H1 (cell line): ENCODE measurements at regions not wholly inside any gene's neighbourhood (a gene's known extent, or its start where the extent isn't known, plus 50 kb on each side); places are given as distances from the start of the nearest gene placed in this dataset.

Experiments used
- CTCF ChIA-PET: fragments of 300-600 bp; sonication (Branson Sonifier 250); formaldehyde crosslinking; loops from one replicate; lab custom pipeline; 2021; ENCODE audit not compliant: partially characterized antibody; lab: Charles Lee
- POLR2A ChIA-PET: fragments of 300-600 bp; sonication (Branson Sonifier 250); formaldehyde crosslinking; loops from one replicate; lab custom pipeline; 2021; ENCODE audit warnings: inconsistent platforms; ENCODE audit not compliant: partially characterized antibody; lab: Charles Lee
- DNase-seq, 2 experiments: peaks; one replicate each; pipeline versions ENCODE4 v3.0.0 to v3.0.0-alpha.2; 2010 to 2022; ENCODE audit warnings: low spot score in 2 of 2, low read depth in 1 of 2, mixed read lengths in 1 of 2
- FAIRE-seq: peaks from 2 replicates; lab custom pipeline; 2011; peaks lifted over from hg19 to GRCh38; lab: Jason Lieb, UNC
- H2AFZ ChIP-seq: 2 replicates; pipeline ENCODE4 v1.8.1; 2012; ENCODE audit warnings: low read length, inconsistent platforms
- H2AK5ac ChIP-seq: 2 replicates; pipeline ENCODE4 v1.6.1; 2013; ENCODE audit warnings: low read depth, low read length
- H2BK120ac ChIP-seq: replicated peaks from 2 replicates; pipeline ENCODE3; 2013; ENCODE audit warnings: low read depth, low read length, inconsistent platforms
- H2BK12ac ChIP-seq: 2 replicates; pipeline ENCODE4 v1.6.1; 2013; ENCODE audit warnings: low read depth, low read length
- H2BK15ac ChIP-seq: 2 replicates; pipeline ENCODE4 v1.6.1; 2013; ENCODE audit warnings: low read length
- H2BK20ac ChIP-seq: 2 replicates; pipeline ENCODE4 v1.6.1; 2013; ENCODE audit warnings: low read length
- H2BK5ac ChIP-seq: 2 replicates; pipeline ENCODE4 v1.6.1; 2013; ENCODE audit warnings: low read depth, low read length
- H3K14ac ChIP-seq: 2 replicates; pipeline ENCODE4 v1.6.1; 2013; ENCODE audit warnings: inconsistent platforms; ENCODE audit not compliant: insufficient read length
- H3K18ac ChIP-seq: 2 replicates; pipeline ENCODE4 v1.6.1; 2013; ENCODE audit warnings: low read length; ENCODE audit errors: extremely low read depth
- H3K23ac ChIP-seq: 2 replicates; pipeline ENCODE4 v1.6.1; 2013; ENCODE audit warnings: inconsistent platforms; ENCODE audit not compliant: insufficient read length
- H3K23me2 ChIP-seq: 2 replicates; pipeline ENCODE4 v1.6.1; 2013; ENCODE audit warnings: low read depth, low read length
- H3K27ac ChIP-seq: 2 replicates; pipeline ENCODE4 v1.6.1; 2011; ENCODE audit warnings: low read depth, low read length, inconsistent platforms
- H3K27me3 ChIP-seq, 4 experiments: replicated peaks in 1 of 4; 1 replicate in 1 of 4; 2 replicates in 3 of 4; pipeline versions ENCODE4 v1.6.1 to v1.8.1; 2011 to 2013; ENCODE audit warnings: low read length in 3 of 4, mild to moderate bottlenecking in 3 of 4, inconsistent platforms in 2 of 4, mixed read lengths in 2 of 4, moderate library complexity in 1 of 4; ENCODE audit not compliant: control insufficient read depth in 3 of 4, insufficient read depth in 3 of 4; ENCODE audit errors: extremely low read depth in 1 of 4
- H3K36me3 ChIP-seq, 4 experiments: 2 replicates each; pipeline versions ENCODE4 v1.6.1 to v1.8.1; 2011 to 2013; ENCODE audit warnings: mild to moderate bottlenecking in 4 of 4, low read length in 3 of 4, moderate library complexity in 2 of 4, control low read depth in 1 of 4, inconsistent platforms in 1 of 4; ENCODE audit not compliant: insufficient read depth in 4 of 4, control insufficient read depth in 2 of 4
- H3K4ac ChIP-seq: replicated peaks from 2 replicates; pipeline ENCODE3; 2013; ENCODE audit warnings: low read length, low read depth, mixed read lengths, inconsistent platforms; ENCODE audit not compliant: insufficient read length
- H3K4me1 ChIP-seq, 4 experiments: replicated peaks in 1 of 4; 1 replicate in 1 of 4; 2 replicates in 3 of 4; pipeline versions ENCODE4 v1.6.1 to v1.8.1; 2011 to 2013; ENCODE audit warnings: low read length in 3 of 4, inconsistent platforms in 2 of 4, mixed read lengths in 1 of 4; ENCODE audit not compliant: insufficient read depth in 4 of 4, control insufficient read depth in 3 of 4
- H3K4me2 ChIP-seq, 2 experiments: 2 replicates each; pipeline versions ENCODE4 v1.6.1 to v1.8.1; 2011 to 2013; ENCODE audit warnings: low read depth in 2 of 2, low read length in 2 of 2, control low read depth in 1 of 2, inconsistent platforms in 1 of 2, mild to moderate bottlenecking in 1 of 2; ENCODE audit not compliant: insufficient read depth in 1 of 2
- H3K4me3 ChIP-seq, 4 experiments: fragments of 200-600, 300-600 bp in 1 of 4; sonication (generic), shearing (Covaris generic), sonication (Bioruptor Twin) in 1 of 4; 2 replicates each; pipeline versions ENCODE4 v1.5.1 to v1.8.1; 2011 to 2016; ENCODE audit warnings: low read length in 4 of 4, low read depth in 3 of 4, control low read depth in 2 of 4, inconsistent platforms in 2 of 4, mild to moderate bottlenecking in 2 of 4, mixed read lengths in 1 of 4, moderate library complexity in 1 of 4; ENCODE audit not compliant: insufficient read depth in 2 of 4; ENCODE audit errors: extremely low read depth in 1 of 4
- H3K56ac ChIP-seq: replicated peaks from 2 replicates; pipeline ENCODE3; 2013; ENCODE audit warnings: low read depth, mild to moderate bottlenecking, mixed read lengths, low read length, inconsistent platforms; ENCODE audit not compliant: insufficient read length
- H3K79me1 ChIP-seq: 2 replicates; pipeline ENCODE4 v1.6.1; 2013; ENCODE audit warnings: low read depth, low read length, control low read depth
- H3K79me2 ChIP-seq, 2 experiments: 2 replicates each; pipeline versions ENCODE4 v1.6.1 to v1.8.1; 2012 to 2013; ENCODE audit warnings: low read length in 2 of 2, mild to moderate bottlenecking in 2 of 2, inconsistent platforms in 1 of 2; ENCODE audit not compliant: insufficient read depth in 2 of 2, control insufficient read depth in 1 of 2
- H3K9ac ChIP-seq, 4 experiments: replicated peaks in 1 of 4; 1 replicate in 1 of 4; 2 replicates in 3 of 4; pipeline versions ENCODE4 v1.6.1 to v1.8.1; 2011 to 2013; ENCODE audit warnings: low read depth in 3 of 4, low read length in 3 of 4, control low read depth in 2 of 4, mild to moderate bottlenecking in 2 of 4, moderate library complexity in 2 of 4, inconsistent platforms in 1 of 4; ENCODE audit errors: extremely low read depth in 1 of 4
- H3K9me3 ChIP-seq, 2 experiments: 2 replicates each; pipeline versions ENCODE4 v1.6.1 to v1.8.1; 2012 to 2013; ENCODE audit warnings: mild to moderate bottlenecking in 2 of 2, moderate library complexity in 2 of 2, control low read depth in 1 of 2, inconsistent platforms in 1 of 2, low read depth in 1 of 2, low read length in 1 of 2, mixed read lengths in 1 of 2; ENCODE audit not compliant: insufficient read depth in 2 of 2
- H4K20me1 ChIP-seq, 2 experiments: replicated peaks in 1 of 2; 2 replicates each; pipeline versions ENCODE3 to v1.8.1; 2011 to 2013; ENCODE audit warnings: inconsistent platforms in 2 of 2, low read length in 2 of 2, mild to moderate bottlenecking in 1 of 2; ENCODE audit not compliant: insufficient read depth in 2 of 2, control insufficient read depth in 1 of 2
- H4K5ac ChIP-seq: 2 replicates; pipeline ENCODE4 v1.6.1; 2013; ENCODE audit warnings: low read length, low read depth, mixed read lengths, inconsistent platforms; ENCODE audit not compliant: insufficient read length
- H4K8ac ChIP-seq: 2 replicates; pipeline ENCODE4 v1.8.0; 2013; ENCODE audit warnings: mild to moderate bottlenecking, moderate library complexity, low read length, inconsistent platforms; ENCODE audit not compliant: insufficient read depth; ENCODE audit errors: extremely low read depth
- H4K91ac ChIP-seq: replicated peaks from 2 replicates; pipeline ENCODE3; 2013; ENCODE audit warnings: low read length, mixed read lengths, inconsistent platforms; ENCODE audit not compliant: insufficient read length
- ATF2 ChIP-seq: IDR thresholded peaks from 2 replicates; pipeline ENCODE4 v1.6.1; 2012; ENCODE audit warnings: low read length, inconsistent platforms
- CBX5 ChIP-seq: fragments of 300-800, 300-1000 bp; sonication (generic); IDR thresholded peaks from 2 replicates; pipeline ENCODE4 v1.7.1; 2016; ENCODE audit warnings: antibody characterized with exemption, low read length, low read depth
- CHD2 ChIP-seq: IDR thresholded peaks from 2 replicates; pipeline ENCODE4 v1.6.1; 2012; ENCODE audit warnings: low read length, improper control_type of control experiment
- HDAC6 ChIP-seq: IDR thresholded peaks from one replicate; pipeline ENCODE4 v1.7.1; 2012; ENCODE audit warnings: low read depth, mild to moderate bottlenecking, inconsistent platforms, low read length, moderate library complexity
- KDM4A ChIP-seq: IDR thresholded peaks from one replicate; pipeline ENCODE4 v1.7.1; 2012; ENCODE audit warnings: low read depth, mild to moderate bottlenecking, moderate library complexity, low read length, inconsistent platforms; ENCODE audit not compliant: severe bottlenecking
- PHF8 ChIP-seq: fragments of 200-600 bp; sonication (generic); conservative IDR thresholded peaks from 2 replicates; pipeline ENCODE4 v1.7.1; 2012; ENCODE audit warnings: low read depth, mild to moderate bottlenecking, inconsistent platforms, low read length, moderate library complexity
- POLR2A ChIP-seq, 2 experiments: IDR thresholded peaks; 1 replicate in 1 of 2; 2 replicates in 1 of 2; pipeline ENCODE4 v1.6.1; 2011; ENCODE audit warnings: low read depth in 2 of 2, low read length in 2 of 2, mild to moderate bottlenecking in 2 of 2; ENCODE audit errors: control extremely low read depth in 1 of 2
- POLR2AphosphoS5 ChIP-seq: IDR thresholded peaks from 2 replicates; pipeline ENCODE4 v1.6.1; 2011; ENCODE audit warnings: low read depth, low read length
- RFX5 ChIP-seq: IDR thresholded peaks from 2 replicates; pipeline ENCODE4 v1.6.1; 2011; ENCODE audit warnings: low read depth, low read length, improper control_type of control experiment, borderline replicate concordance
- RNF2 ChIP-seq: fragments of 200-900, 300-1000 bp; sonication (generic); IDR thresholded peaks from 2 replicates; pipeline ENCODE4 v1.7.1; 2016; ENCODE audit warnings: borderline replicate concordance, low read depth, mild to moderate bottlenecking, antibody characterized with exemption, low read length; ENCODE audit not compliant: poor library complexity, severe bottlenecking; ENCODE audit errors: missing control alignments
- SIN3A ChIP-seq, 2 experiments: IDR thresholded peaks in 1 of 2; conservative IDR thresholded peaks in 1 of 2; 2 replicates each; pipeline ENCODE4 v1.6.1; 2011 to 2012; ENCODE audit warnings: low read length in 2 of 2, improper control_type of control experiment in 1 of 2, low read depth in 1 of 2, mild to moderate bottlenecking in 1 of 2
- WGBS, 2 experiments: shearing (Covaris generic) in 1 of 2; methylation state at CpG; one replicate each; pipeline versions ENCODE4 v1.1.6 to v1.1.7; 2013 to 2015; ENCODE audit warnings: low lambda C conversion rate in 2 of 2, mixed read lengths in 2 of 2, inconsistent platforms in 1 of 2, low coverage in 1 of 2, missing lambda C conversion rate in 1 of 2; ENCODE audit not compliant: insufficient replicate concordance in 2 of 2, insufficient coverage in 1 of 2, insufficient read length in 1 of 2; ENCODE audit errors: extremely low coverage in 1 of 2, missing lambda C conversion rate in 1 of 2; 5-methylcytosine and 5-hydroxymethylcytosine counted together
- TF ChIP-seq, protein P1 (sequence below): IDR thresholded peaks from 2 replicates; pipeline ENCODE4 v1.6.1; 2012; ENCODE audit warnings: inconsistent platforms

- Histone ChIP-seq H4K5ac (no peak overlapping the region), H3K27me3 (peaks cover 0 to 1% (median 0%) of the 10 kb centered on the region in 4 experiments; a peak in 1 of 7 replicates), H4K8ac (no peak overlapping the region), H3K4me1 (no peaks in the 10 kb centered on the region), H2BK15ac (no peak overlapping the region), H3K4ac (no peak overlapping the region), H2BK120ac (no peak overlapping the region), H3K23me2 (no peaks in the 10 kb centered on the region), H3K4me3 (no peak overlapping the region), H3K14ac (no peak overlapping the region), H3K9me3 (no peaks in the 10 kb centered on the region), H2BK5ac (no peak overlapping the region), H3K18ac (no peak overlapping the region), H2BK12ac (no peak overlapping the region), H3K23ac (no peak overlapping the region), H3K36me3 (no peaks in the 10 kb centered on the region), H2BK20ac (no peak overlapping the region), H3K79me2 (no peaks in the 10 kb centered on the region), H4K20me1 (no peaks in the 10 kb centered on the region), H3K9ac (no peak overlapping the region), H3K79me1 (no peaks in the 10 kb centered on the region), H3K56ac (no peak overlapping the region), H3K4me2 (no peak overlapping the region), H2AK5ac (no peak overlapping the region), H3K27ac (no peak overlapping the region), H4K91ac (no peak overlapping the region), H2AFZ (0 out of 2 replicates have a peak overlapping the region, but pooled peaks have one; percentile 42)
- FAIRE-seq: no peak
- no peak for DNase-seq
- 91% methylated on average over 2 of the region's 2 CpGs; no CpG with 5 or more reads in 1 of the 2 experiments for WGBS, 2 experiments
- CTCF ChIA-PET: no interaction called here
- POLR2A ChIA-PET: no interaction called here
- TF ChIP-seq ATF2 (no peak), HDAC6 (no peak), PHF8 (no peak), RNF2 (no peak), POLR2A (IDR thresholded peaks at IDR 0.05; ENCODE audit: control extremely low read depth in 1 of 2, low read depth in 2 of 2, low read length in 2 of 2) (no peak), RFX5 (no peak), KDM4A (no peak), CHD2 (no peak), CBX5 (no peak), POLR2AphosphoS5 (no peak), SIN3A (conservative IDR thresholded peaks at IDR 0.05 in 1 of 2, IDR thresholded peaks at IDR 0.05 in 1 of 2; ENCODE audit: low read depth in 1 of 2, low read length in 2 of 2) (no peak)
- TF ChIP-seq, protein P1, sequence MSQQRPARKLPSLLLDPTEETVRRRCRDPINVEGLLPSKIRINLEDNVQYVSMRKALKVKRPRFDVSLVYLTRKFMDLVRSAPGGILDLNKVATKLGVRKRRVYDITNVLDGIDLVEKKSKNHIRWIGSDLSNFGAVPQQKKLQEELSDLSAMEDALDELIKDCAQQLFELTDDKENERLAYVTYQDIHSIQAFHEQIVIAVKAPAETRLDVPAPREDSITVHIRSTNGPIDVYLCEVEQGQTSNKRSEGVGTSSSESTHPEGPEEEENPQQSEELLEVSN: no peak
Measured at GRCh38 chr6:93496548-93496947, 77.2 kb upstream of the EPHA7 start.
